ENCODE measurements at regions not wholly inside any gene's neighbourhood (a gene's known extent, or its start where the extent isn't known, plus 50 kb on each side); places are given as distances from the start of the nearest gene placed in this dataset.
A peak's percentile ranks its signal among the peaks of the same experiment; 100 is the strongest.

GRCh38 chr10:88138319-88138848 lies 275.0 kb downstream of the PTEN start (continued):
- TF ChIP-seq PBX3 (IDR thresholded peaks at IDR 0.05; ENCODE audit: insufficient replicate concordance, low read depth, low read length) (no peak), CBX3 (IDR thresholded peaks at IDR 0.05; ENCODE audit: borderline replicate concordance, low read depth) (no peak), E4F1 (IDR thresholded peaks at IDR 0.05; ENCODE audit: borderline replicate concordance, partially characterized antibody) (no peak), SPI1 (IDR thresholded peaks at IDR 0.05; ENCODE audit: borderline replicate concordance, insufficient read depth, low read depth, low read length) (no peak), POLR2AphosphoS5 (IDR thresholded peaks at IDR 0.05; ENCODE audit: low read length) (no peak), BCLAF1 (IDR thresholded peaks at IDR 0.05) (no peak), KLF5 (IDR thresholded peaks at IDR 0.05; ENCODE audit: partially characterized antibody) (no peak), IRF3 (IDR thresholded peaks at IDR 0.05) (no peak), BMI1 (IDR thresholded peaks at IDR 0.05; ENCODE audit: borderline replicate concordance) (no peak), RCOR1 (conservative IDR thresholded peaks at IDR 0.05; ENCODE audit: low read depth, low read length) (no peak), SUPT20H (IDR thresholded peaks at IDR 0.05; ENCODE audit: borderline replicate concordance, control insufficient read depth, low read depth, low read length) (no peak), HDAC6 (IDR thresholded peaks at IDR 0.05; ENCODE audit: unreplicated experiment) (no peak), MAX (IDR thresholded peaks at IDR 0.05; ENCODE audit: low read depth, low read length) (no peak), E2F4 (IDR thresholded peaks at IDR 0.05; ENCODE audit: low read depth, low read length) (no peak), IKZF1 (conservative IDR thresholded peaks at IDR 0.05) (peak; percentile 68), RUNX3 (IDR thresholded peaks at IDR 0.05; ENCODE audit: low read length) (peak; percentile 93), ZNF217 (IDR thresholded peaks at IDR 0.05) (peak; percentile 75; the same call in 1 of the 2 replicates), LARP7 (IDR thresholded peaks at IDR 0.05) (no peak), ZBED1 (IDR thresholded peaks at IDR 0.05; ENCODE audit: borderline replicate concordance) (no peak), NFIC (IDR thresholded peaks at IDR 0.05; ENCODE audit: low read depth, low read length) (peak; percentile 60), TCF3 (IDR thresholded peaks at IDR 0.05; ENCODE audit: borderline replicate concordance, insufficient read depth, low read depth, low read length) (no peak), ETV6 (conservative IDR thresholded peaks at IDR 0.05 in 1 of 2, IDR thresholded peaks at IDR 0.05 in 1 of 2; ENCODE audit: borderline replicate concordance in 1 of 2, low read depth in 1 of 2) (no peak)

Measured in GM12878 (cell line).